Esophagus squamous epithelium (tissue), 5 donors: ENCODE measurements at regions not wholly inside any gene's neighbourhood (a gene's known extent, or its start where the extent isn't known, plus 50 kb on each side); places are given as distances from the start of the nearest gene placed in this dataset.
A peak's percentile ranks its signal among the peaks of the same experiment; 100 is the strongest.

Experiments
- DNase-seq: peaks from one replicate; lab custom pipeline; 2025; lab: John Stamatoyannopoulos, UW
- H3K27ac ChIP-seq, 4 donors: fragments of 200-600 bp; sonication (generic); one replicate each; pipeline ENCODE4 v1.5.1; 2016 to 2019; ENCODE audit warnings: mild to moderate bottlenecking in 1 of 4
- H3K27me3 ChIP-seq, 4 donors: fragments of 200-600 bp; sonication (generic); 1 replicate in 3 of 4; 2 replicates in 1 of 4; pipeline versions ENCODE4 v1.5.1 to v1.6.0; 2017 to 2021; ENCODE audit warnings: antibody characterized with exemption in 1 of 4
- H3K36me3 ChIP-seq, 3 donors: fragments of 200-600 bp; sonication (generic); one replicate each; pipeline ENCODE4 v1.5.1; 2016 to 2019
- H3K4me1 ChIP-seq, 3 donors: fragments of 200-600 bp; sonication (generic); one replicate each; pipeline ENCODE4 v1.5.1; 2017 to 2019
- H3K4me3 ChIP-seq, 4 donors: fragments of 200-600 bp; sonication (generic); 1 replicate in 3 of 4; 2 replicates in 1 of 4; pipeline ENCODE4 v1.5.1; 2016 to 2019; ENCODE audit warnings: mild to moderate bottlenecking in 2 of 4, moderate library complexity in 1 of 4
- H3K9me3 ChIP-seq, 3 donors: fragments of 200-600 bp; sonication (generic); one replicate each; pipeline ENCODE4 v1.5.1; 2016 to 2019
- POLR2A ChIP-seq, 4 donors: fragments of 450-650 bp; IDR thresholded peaks; one replicate each; pipeline ENCODE4 v1.6.1; 2017; ENCODE audit warnings: antibody characterized with exemption in 4 of 4, mild to moderate bottlenecking in 4 of 4, moderate library complexity in 3 of 4
- WGBS, 2 donors: methylation state at CpG; one replicate each; pipeline ENCODE4 v1.1.5; 2018; 5-methylcytosine and 5-hydroxymethylcytosine counted together
- intact Hi-C: fragments of 100-400 bp; cut with DNase I; formaldehyde crosslinking; loops from one replicate; pipeline ENCODE4 v1.15.0; 2022
- TF ChIP-seq, protein P1 (sequence below), 6 experiments: fragments of 450-650 bp in 4 of 6; fragments of 200-600 bp in 2 of 6; sonication (generic) in 2 of 6; IDR thresholded peaks; one replicate each; pipeline ENCODE4 v1.5.1; 2016 to 2019; ENCODE audit warnings: antibody characterized with exemption in 6 of 6, mild to moderate bottlenecking in 4 of 6, moderate library complexity in 4 of 6
- donor health status: DM: yes; HTN: yes; CAD: no.

DNA sequence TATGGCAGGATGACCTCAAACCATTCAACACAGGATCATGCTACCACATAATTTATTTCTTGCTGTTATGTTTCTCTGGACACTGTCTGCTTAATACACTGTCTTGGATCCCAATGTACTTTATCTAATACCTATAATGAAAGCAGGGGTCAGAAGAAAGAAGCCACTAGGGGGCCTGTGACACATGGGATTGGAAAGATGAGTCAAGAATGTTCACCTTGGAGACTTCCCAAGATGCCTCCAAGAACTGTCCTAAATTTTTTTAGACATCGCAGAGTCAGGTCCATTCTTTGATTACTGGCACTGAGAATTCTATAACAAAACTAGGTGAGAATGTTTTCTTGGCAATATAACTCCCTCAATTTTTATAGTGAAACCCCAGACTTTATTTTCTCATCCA, 305.8 kb upstream of the SMARCA2 start:
- WGBS, 2 donors = 74 to 87% methylated on average over 1 of the region's 1 CpG
- DNase-seq = no peak
- H3K4me3 ChIP-seq = no peak overlapping the region
- TF ChIP-seq, protein P1, sequence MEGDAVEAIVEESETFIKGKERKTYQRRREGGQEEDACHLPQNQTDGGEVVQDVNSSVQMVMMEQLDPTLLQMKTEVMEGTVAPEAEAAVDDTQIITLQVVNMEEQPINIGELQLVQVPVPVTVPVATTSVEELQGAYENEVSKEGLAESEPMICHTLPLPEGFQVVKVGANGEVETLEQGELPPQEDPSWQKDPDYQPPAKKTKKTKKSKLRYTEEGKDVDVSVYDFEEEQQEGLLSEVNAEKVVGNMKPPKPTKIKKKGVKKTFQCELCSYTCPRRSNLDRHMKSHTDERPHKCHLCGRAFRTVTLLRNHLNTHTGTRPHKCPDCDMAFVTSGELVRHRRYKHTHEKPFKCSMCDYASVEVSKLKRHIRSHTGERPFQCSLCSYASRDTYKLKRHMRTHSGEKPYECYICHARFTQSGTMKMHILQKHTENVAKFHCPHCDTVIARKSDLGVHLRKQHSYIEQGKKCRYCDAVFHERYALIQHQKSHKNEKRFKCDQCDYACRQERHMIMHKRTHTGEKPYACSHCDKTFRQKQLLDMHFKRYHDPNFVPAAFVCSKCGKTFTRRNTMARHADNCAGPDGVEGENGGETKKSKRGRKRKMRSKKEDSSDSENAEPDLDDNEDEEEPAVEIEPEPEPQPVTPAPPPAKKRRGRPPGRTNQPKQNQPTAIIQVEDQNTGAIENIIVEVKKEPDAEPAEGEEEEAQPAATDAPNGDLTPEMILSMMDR (IDR thresholded peaks at IDR 0.05) = peak in 2 of 6 experiments; percentile 17 to 25
- TF ChIP-seq POLR2A (IDR thresholded peaks at IDR 0.05) = no peak
- H3K36me3 ChIP-seq = no peaks in the 10 kb centered on the region
- H3K27me3 ChIP-seq = peaks cover 0 to 10% (median 0%) of the 10 kb centered on the region in 4 donors
- intact Hi-C loops = no loop called here
- no peaks in the 10 kb centered on the region for H3K9me3 ChIP-seq
- no peaks in the 10 kb centered on the region for H3K4me1 ChIP-seq
- H3K27ac ChIP-seq = no peak overlapping the region

DNA sequence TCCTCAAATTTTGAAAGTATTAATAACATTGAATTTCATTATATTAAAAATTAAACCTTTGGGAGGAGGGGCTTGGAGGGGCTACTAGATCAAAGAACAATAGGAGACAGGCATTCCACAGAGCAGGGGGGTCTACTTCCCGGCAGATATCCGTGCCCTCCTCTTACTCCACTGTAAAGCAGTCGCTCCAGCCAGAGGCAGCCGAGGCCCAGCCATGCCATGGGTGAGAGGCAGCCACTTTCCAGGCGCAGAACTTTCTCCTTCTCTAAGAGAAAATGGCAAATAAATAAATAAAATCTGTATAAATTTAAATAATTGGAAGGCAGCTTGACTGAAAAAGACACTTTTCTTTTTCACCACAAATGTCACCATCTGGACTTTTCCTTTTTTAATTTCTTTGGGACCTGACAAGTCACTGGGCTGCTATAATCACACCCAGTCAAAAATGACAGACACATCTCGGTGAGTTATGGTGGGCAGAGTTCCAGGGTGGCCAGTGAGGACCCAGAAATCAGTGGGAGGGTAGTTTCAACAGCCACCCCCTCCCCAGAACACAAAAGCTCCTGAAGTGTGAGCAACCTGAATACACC, 302.2 kb upstream of the SMARCA2 start:
- Histone ChIP-seq H3K27me3 (peaks cover 0 to 5% (median 0%) of the 10 kb centered on the region in 4 donors), H3K9me3 (no peaks in the 10 kb centered on the region), H3K27ac (no peak overlapping the region), H3K36me3 (no peaks in the 10 kb centered on the region), H3K4me1 (no peaks in the 10 kb centered on the region), H3K4me3 (no peak overlapping the region)
- TF ChIP-seq, protein P1 (IDR thresholded peaks at IDR 0.05) = no peak
- no peak for TF ChIP-seq POLR2A (IDR thresholded peaks at IDR 0.05)
- 66 to 71% methylated on average over 6 of the region's 6 CpGs for WGBS, 2 donors
- DNase-seq = no peak
- intact Hi-C loops = no loop called here

DNA sequence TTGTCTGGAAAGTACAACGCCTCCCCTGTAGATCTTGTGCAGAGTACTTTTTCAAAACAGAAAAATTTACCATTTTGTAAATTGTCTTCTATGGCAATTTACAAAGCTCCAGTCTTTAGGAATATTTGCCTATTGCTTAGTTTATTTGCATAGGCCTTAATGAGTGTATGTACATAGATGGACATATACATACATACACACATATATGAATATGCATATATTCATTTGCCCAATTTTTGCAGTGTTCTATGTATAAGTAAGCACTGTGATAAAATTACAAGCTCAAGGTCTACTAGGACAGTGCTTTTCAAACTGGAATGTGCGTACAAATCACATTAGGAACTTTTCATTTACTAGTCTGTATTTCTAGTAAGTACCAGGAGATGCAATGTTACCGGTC, 301.3 kb upstream of the SMARCA2 start:
- H3K27ac ChIP-seq = no peak overlapping the region
- H3K36me3 ChIP-seq = no peaks in the 10 kb centered on the region
- H3K4me3 ChIP-seq = no peak overlapping the region
- intact Hi-C loops = no loop called here
- TF ChIP-seq POLR2A (IDR thresholded peaks at IDR 0.05) = no peak
- TF ChIP-seq, protein P1 (IDR thresholded peaks at IDR 0.05) = no peak
- DNase-seq = no peak
- 57 to 80% methylated on average over 3 of the region's 3 CpGs for WGBS, 2 donors
- no peaks in the 10 kb centered on the region for H3K9me3 ChIP-seq
- no peaks in the 10 kb centered on the region for H3K4me1 ChIP-seq
- H3K27me3 ChIP-seq = peaks cover 0 to 5% (median 0%) of the 10 kb centered on the region in 4 donors

DNA sequence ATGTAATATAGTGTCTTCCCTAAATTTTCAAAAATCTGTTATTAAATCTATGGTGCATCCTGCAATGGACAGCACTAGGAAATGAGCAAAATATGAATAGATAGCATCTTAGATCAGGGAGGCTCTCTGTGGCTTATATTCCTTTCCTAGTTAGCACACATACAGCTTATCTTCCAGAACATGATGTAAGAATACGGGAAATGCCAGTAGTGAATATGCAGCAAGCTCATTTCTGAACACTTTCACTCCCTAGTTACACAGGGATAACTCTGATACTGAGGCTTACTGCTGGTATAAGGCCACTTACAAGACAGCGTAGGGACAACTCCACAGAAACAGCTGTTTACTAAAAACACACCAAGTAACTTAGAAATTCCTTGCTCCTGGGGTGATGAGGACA, 297.3 kb upstream of the SMARCA2 start:
- Histone ChIP-seq H3K36me3 (no peaks in the 10 kb centered on the region), H3K27ac (no peak overlapping the region)
- 50 to 62% methylated on average over 2 of the region's 2 CpGs for WGBS, 2 donors

DNA sequence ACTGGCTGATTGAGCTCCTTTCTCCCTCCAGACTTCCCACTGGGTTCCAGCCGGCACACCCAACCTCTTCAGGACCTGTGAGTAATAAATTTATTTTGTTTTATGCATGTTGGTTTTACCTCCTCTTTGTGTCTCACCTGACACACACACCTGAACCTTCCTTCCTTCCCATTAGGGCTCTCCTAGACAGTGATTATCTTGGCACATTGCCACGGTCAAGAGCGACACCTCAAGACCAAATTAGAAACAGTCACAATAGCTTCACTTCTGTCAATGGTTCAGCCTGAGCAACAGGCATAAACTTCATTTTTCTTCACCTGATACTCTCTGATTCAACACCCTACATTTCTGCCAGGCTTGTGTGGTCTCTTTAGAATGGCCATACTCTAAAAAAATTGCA, 296.3 kb upstream of the SMARCA2 start:
- Histone ChIP-seq H3K4me3 (no peak overlapping the region), H3K4me1 (no peaks in the 10 kb centered on the region), H3K27ac (no peak overlapping the region), H3K27me3 (peaks cover 0 to 3% (median 0%) of the 10 kb centered on the region in 4 donors), H3K36me3 (no peaks in the 10 kb centered on the region), H3K9me3 (no peaks in the 10 kb centered on the region)
- no peak for TF ChIP-seq POLR2A (IDR thresholded peaks at IDR 0.05)
- TF ChIP-seq, protein P1 (IDR thresholded peaks at IDR 0.05) = no peak
- intact Hi-C loops = no loop called here
- DNase-seq = no peak
- 57 to 76% methylated on average over 2 to 3 of the region's 3 CpGs for WGBS, 2 donors

More for the DNA sequence above, 297.3 kb upstream of the SMARCA2 start:
- DNase-seq = no peak
- Histone ChIP-seq H3K4me1 (no peaks in the 10 kb centered on the region), H3K4me3 (no peak overlapping the region), H3K9me3 (no peaks in the 10 kb centered on the region), H3K27me3 (peaks cover 0 to 3% (median 0%) of the 10 kb centered on the region in 4 donors)
- TF ChIP-seq, protein P1 (IDR thresholded peaks at IDR 0.05) = no peak
- no peak for TF ChIP-seq POLR2A (IDR thresholded peaks at IDR 0.05)
- intact Hi-C loops = no loop called here
